GM12891 (cell line): ENCODE measurements at regions not wholly inside any gene's neighbourhood (a gene's known extent, or its start where the extent isn't known, plus 50 kb on each side); places are given as distances from the start of the nearest gene placed in this dataset.

Experiments used
- POLR2A ChIP-seq: IDR thresholded peaks from 2 replicates; pipeline ENCODE4 v1.6.1; 2011; ENCODE audit warnings: low read depth, low read length, control low read depth
- POLR2AphosphoS5 ChIP-seq: IDR thresholded peaks from 2 replicates; pipeline ENCODE4 v1.6.1; 2011; ENCODE audit warnings: low read depth, low read length, control low read depth

- no peak for TF ChIP-seq POLR2A
- TF ChIP-seq POLR2AphosphoS5, result no peak
Measured at GRCh38 chr17:36878216-36878615, 59.1 kb upstream of the LHX1 start.
